Osteoblast (primary cell): ENCODE measurements at regions not wholly inside any gene's neighbourhood (a gene's known extent, or its start where the extent isn't known, plus 50 kb on each side); places are given as distances from the start of the nearest gene placed in this dataset.

ENCODE experiments used
- DNase-seq: peaks from one replicate; pipeline ENCODE4 v3.0.0; 2011; ENCODE audit warnings: low spot score, mixed read lengths; ENCODE audit not compliant: insufficient read length; ENCODE audit errors: missing footprints
- H2AFZ ChIP-seq: 2 replicates; pipeline ENCODE4 v1.6.0; 2011; ENCODE audit warnings: mild to moderate bottlenecking, low read length
- H3K27ac ChIP-seq: 2 replicates; pipeline ENCODE4 v1.5.1; 2011; ENCODE audit warnings: mild to moderate bottlenecking, low read depth, low read length, moderate library complexity
- H3K27me3 ChIP-seq: 2 replicates; pipeline ENCODE4 v1.6.0; 2012; ENCODE audit warnings: mild to moderate bottlenecking, control low read depth, inconsistent platforms, low read length, moderate library complexity; ENCODE audit not compliant: insufficient read depth
- H3K36me3 ChIP-seq: 2 replicates; pipeline ENCODE4 v1.5.1; 2011; ENCODE audit warnings: mild to moderate bottlenecking, low read length, control low read depth, moderate library complexity; ENCODE audit not compliant: insufficient read depth
- H3K4me1 ChIP-seq: 2 replicates; pipeline ENCODE4 v1.5.1; 2011; ENCODE audit warnings: mild to moderate bottlenecking, low read length, control low read depth, moderate library complexity; ENCODE audit not compliant: insufficient read depth
- H3K4me2 ChIP-seq: 2 replicates; pipeline ENCODE4 v1.6.0; 2011; ENCODE audit warnings: mild to moderate bottlenecking, low read length; ENCODE audit not compliant: insufficient read depth
- H3K4me3 ChIP-seq: fragments of 200-600 bp; sonication (generic); 3 replicates; pipeline ENCODE4 v1.5.1; 2012; ENCODE audit warnings: mild to moderate bottlenecking, low read length, inconsistent platforms; ENCODE audit not compliant: insufficient read depth
- H3K79me2 ChIP-seq: 2 replicates; pipeline ENCODE4 v1.6.0; 2012; ENCODE audit warnings: mild to moderate bottlenecking, low read length, control low read depth, inconsistent platforms; ENCODE audit not compliant: insufficient read depth
- H3K9me3 ChIP-seq: 2 replicates; pipeline ENCODE4 v1.5.1; 2011; ENCODE audit warnings: low read depth, low read length, control low read depth
- H4K20me1 ChIP-seq: 2 replicates; pipeline ENCODE4 v1.6.0; 2012; ENCODE audit warnings: mild to moderate bottlenecking, low read length, control low read depth; ENCODE audit not compliant: insufficient read depth
- TF ChIP-seq, protein P1 (sequence below): IDR thresholded peaks from 2 replicates; pipeline ENCODE4 v1.5.1; 2011; ENCODE audit warnings: mild to moderate bottlenecking, low read depth, low read length, moderate library complexity; ENCODE audit errors: extremely low read depth

DNA sequence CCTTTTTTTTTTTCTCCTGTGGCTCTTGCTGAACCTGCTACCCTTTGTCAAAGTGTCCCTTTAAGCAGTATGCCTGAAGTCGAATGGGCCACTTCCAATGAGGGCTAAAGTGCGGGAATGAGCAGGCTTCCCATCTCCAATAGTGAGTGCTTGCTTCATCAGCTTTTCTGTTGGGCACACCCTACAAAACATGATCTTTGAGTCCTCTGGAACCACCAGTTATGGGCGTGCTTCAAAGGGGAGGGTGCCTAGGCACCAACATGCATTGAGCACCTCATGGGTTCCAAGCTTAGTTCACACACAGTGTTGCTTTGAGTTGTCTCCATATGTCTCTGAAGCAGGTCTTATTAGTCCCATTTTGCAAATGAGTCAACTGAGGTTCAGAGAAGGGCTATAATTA is 132.8 kb upstream of the CPEB4 start:
- H4K20me1 ChIP-seq = no peaks in the 10 kb centered on the region
- no peak overlapping the region for H3K27ac ChIP-seq
- no peaks in the 10 kb centered on the region for H3K4me1 ChIP-seq
- peaks cover 5% of the 10 kb centered on the region for H3K27me3 ChIP-seq
- DNase-seq = no peak
- no peaks in the 10 kb centered on the region for H3K9me3 ChIP-seq
- no peak overlapping the region for H3K4me3 ChIP-seq
- H3K79me2 ChIP-seq = no peaks in the 10 kb centered on the region
- no peaks in the 10 kb centered on the region for H3K36me3 ChIP-seq
- TF ChIP-seq, protein P1, sequence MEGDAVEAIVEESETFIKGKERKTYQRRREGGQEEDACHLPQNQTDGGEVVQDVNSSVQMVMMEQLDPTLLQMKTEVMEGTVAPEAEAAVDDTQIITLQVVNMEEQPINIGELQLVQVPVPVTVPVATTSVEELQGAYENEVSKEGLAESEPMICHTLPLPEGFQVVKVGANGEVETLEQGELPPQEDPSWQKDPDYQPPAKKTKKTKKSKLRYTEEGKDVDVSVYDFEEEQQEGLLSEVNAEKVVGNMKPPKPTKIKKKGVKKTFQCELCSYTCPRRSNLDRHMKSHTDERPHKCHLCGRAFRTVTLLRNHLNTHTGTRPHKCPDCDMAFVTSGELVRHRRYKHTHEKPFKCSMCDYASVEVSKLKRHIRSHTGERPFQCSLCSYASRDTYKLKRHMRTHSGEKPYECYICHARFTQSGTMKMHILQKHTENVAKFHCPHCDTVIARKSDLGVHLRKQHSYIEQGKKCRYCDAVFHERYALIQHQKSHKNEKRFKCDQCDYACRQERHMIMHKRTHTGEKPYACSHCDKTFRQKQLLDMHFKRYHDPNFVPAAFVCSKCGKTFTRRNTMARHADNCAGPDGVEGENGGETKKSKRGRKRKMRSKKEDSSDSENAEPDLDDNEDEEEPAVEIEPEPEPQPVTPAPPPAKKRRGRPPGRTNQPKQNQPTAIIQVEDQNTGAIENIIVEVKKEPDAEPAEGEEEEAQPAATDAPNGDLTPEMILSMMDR = no peak
- no peak overlapping the region for H2AFZ ChIP-seq
- no peak overlapping the region for H3K4me2 ChIP-seq

DNA sequence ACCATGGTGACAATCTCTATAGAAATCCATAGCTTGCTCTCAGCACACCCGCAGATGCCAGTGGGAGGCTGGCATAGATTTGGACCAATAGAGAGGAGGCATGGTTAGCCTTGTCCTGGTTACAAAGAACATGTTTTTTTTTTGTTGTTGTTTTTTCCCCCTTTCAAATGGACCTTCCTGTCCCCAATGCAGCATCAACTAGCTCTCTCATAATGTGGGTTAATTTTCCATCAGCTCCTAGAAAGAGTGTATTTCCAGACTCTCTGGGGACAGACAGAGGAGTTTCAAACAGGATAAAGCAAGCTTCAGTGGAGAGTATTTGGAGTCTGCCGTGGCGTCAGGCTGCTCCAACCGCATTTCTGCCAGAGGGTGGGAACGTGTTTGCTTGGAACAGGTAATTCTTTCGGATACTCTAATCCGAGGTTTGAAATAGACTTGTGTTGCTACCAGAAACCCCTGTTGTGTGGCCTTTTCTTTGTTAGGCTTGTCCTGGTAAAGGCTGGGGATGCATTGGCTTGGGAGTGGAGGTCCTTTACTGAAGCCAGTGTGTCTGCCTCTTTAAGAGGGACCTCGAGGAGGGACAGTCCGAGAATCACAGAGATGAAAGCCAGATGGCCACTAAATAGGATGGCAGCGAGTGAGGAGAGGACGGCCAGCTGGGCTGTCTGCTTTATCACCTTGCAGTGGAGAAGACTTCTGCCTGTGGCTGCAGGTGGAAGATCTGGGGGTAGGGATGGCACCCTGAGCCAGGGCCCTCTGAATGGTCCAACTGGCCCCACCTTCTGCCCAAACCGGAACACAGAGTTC is 130.5 kb upstream of the CPEB4 start:
- no peak overlapping the region for H3K4me3 ChIP-seq

DNA sequence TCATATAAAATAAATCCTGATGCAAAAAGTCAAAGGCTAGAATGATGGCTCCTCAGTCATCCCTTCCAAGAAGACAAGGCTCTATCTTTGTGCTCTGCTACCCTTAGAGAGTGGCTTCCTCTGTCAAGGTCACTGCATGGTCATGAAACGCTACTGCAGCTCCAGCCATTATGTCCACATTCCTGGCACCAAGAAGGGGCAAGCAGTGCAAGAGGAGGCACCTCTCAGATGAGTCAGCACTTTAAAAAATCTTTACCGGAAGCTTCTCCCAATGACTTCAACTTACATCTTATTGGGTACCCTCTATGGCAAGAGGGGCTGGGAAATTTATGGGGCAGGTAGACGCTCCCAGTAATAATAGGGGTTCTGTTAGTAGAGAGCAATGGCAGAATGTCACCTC is 129.5 kb upstream of the CPEB4 start:
- no peak overlapping the region for H3K27ac ChIP-seq
- peaks cover 5% of the 10 kb centered on the region for H3K27me3 ChIP-seq
- H3K4me2 ChIP-seq = no peak overlapping the region
- H3K79me2 ChIP-seq = no peaks in the 10 kb centered on the region
- H3K4me3 ChIP-seq = no peak overlapping the region
- DNase-seq = no peak
- TF ChIP-seq, protein P1 = no peak
- H3K9me3 ChIP-seq = no peaks in the 10 kb centered on the region
- no peak overlapping the region for H2AFZ ChIP-seq
- H3K4me1 ChIP-seq = no peaks in the 10 kb centered on the region
- H4K20me1 ChIP-seq = no peaks in the 10 kb centered on the region
- H3K36me3 ChIP-seq = no peaks in the 10 kb centered on the region

More for the DNA sequence above, 130.5 kb upstream of the CPEB4 start:
- H3K79me2 ChIP-seq = no peaks in the 10 kb centered on the region
- no peak overlapping the region for H3K27ac ChIP-seq
- no peaks in the 10 kb centered on the region for H4K20me1 ChIP-seq
- no peaks in the 10 kb centered on the region for H3K4me1 ChIP-seq
- TF ChIP-seq, protein P1 = no peak
- no peak overlapping the region for H2AFZ ChIP-seq
- no peak overlapping the region for H3K4me2 ChIP-seq
- H3K36me3 ChIP-seq = no peaks in the 10 kb centered on the region
- H3K27me3 ChIP-seq = peaks cover 5% of the 10 kb centered on the region
- DNase-seq = no peak
- no peaks in the 10 kb centered on the region for H3K9me3 ChIP-seq

DNA sequence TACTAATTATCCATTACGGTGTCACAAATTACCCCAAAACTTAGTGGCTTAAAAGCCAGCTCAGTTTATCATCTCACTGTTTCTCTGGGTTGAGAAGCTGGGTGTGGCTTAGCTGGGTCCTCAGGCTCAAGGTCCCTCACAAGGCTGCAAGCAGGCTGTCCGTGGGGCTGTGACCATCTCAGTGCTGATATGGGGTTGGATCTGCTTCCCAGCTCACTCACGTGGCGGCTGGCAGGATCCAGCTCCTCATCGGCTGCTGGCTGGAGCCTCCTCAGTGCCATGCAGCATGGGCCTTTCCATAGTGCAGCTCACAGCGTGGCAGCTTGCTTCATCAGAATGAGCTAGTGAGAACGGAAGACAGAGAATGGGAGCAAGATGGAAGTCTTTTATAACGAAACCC is 128.5 kb upstream of the CPEB4 start:
- DNase-seq = no peak
- no peak overlapping the region for H3K27ac ChIP-seq
- H3K79me2 ChIP-seq = no peaks in the 10 kb centered on the region
- no peak overlapping the region for H3K4me2 ChIP-seq
- TF ChIP-seq, protein P1 = no peak
- no peak overlapping the region for H3K4me3 ChIP-seq
- H4K20me1 ChIP-seq = no peaks in the 10 kb centered on the region
- H3K9me3 ChIP-seq = no peaks in the 10 kb centered on the region
- H3K4me1 ChIP-seq = peaks cover 9% of the 10 kb centered on the region
- no peak overlapping the region for H2AFZ ChIP-seq
- peaks cover 3% of the 10 kb centered on the region for H3K27me3 ChIP-seq
- H3K36me3 ChIP-seq = no peaks in the 10 kb centered on the region
